GM19193 (cell line): ENCODE measurements at regions not wholly inside any gene's neighbourhood (a gene's known extent, or its start where the extent isn't known, plus 50 kb on each side); places are given as distances from the start of the nearest gene placed in this dataset.

Experiments used
- POLR2A ChIP-seq: IDR thresholded peaks from 4 replicates; pipeline ENCODE4 v1.6.1; 2011; ENCODE audit not compliant: insufficient read depth, insufficient read length; ENCODE audit errors: extremely low read depth

DNA sequence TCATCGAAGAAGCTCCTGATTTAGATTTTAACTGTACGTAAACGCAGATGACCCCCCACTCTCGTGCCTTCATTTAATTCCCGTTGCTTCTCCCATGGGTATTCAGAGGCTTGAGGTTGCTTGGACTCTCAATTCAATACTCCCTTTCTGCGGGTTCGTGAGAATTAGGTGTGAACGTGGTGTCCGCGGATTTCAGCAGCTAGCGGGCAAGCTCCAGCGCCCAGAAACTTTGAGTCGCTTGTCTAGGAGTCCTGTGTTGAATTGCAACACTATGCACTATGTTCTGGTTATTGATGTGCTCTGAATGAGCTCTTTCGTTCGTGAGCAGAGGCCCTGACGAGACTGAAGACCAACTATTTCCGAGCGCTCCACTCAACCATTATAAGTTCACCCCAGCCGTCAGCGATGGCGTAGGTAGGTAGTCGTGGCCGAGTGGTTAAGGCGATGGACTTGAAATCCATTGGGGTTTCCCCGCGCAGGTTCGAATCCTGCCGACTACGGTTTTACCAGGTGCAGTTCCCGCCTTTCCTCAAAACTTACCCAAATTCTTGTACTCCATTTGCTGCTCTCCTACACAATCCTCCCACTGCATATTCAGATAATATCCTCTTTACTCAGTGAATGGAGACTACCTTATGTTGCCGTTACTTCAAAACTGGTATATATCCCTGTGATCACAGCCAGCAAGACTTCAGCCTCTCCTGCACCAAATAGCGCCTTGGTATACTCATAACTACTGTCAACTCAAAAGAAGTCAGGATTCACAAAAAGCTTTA lies 72.6 kb upstream of the ZNF184 start:
- no peak for TF ChIP-seq POLR2A

DNA sequence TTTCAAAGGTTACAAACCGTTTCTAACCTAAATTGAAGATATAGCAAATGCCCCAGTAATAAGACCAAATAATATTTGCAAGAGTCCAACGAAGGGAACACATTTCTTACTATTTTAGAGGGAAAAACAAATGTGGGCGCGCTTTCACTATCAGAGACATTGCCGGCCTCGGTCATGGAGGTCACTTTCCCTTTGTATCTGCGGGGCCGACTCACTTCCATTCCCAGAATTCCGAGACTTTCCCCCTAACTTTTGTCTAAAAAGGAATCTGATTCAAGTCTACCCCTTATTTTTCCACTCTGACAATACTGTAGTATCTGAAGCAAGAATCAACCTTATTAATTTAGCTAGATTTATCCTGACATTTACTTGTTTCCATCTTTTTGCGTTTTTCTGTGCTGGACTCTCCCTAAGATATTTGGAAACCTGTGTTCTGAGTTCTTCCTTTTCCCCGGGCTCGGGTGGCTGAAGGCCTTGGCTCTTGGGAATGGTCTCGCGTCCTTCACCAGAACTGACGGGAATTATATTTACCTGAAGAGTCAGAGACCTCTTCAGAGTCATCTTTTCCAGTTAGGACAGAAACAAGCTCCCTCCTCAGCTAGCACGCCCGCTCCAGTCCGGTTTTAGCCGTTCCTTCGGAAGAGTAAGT lies 71.8 kb upstream of the ZNF184 start:
- TF ChIP-seq POLR2A, result no peak

DNA sequence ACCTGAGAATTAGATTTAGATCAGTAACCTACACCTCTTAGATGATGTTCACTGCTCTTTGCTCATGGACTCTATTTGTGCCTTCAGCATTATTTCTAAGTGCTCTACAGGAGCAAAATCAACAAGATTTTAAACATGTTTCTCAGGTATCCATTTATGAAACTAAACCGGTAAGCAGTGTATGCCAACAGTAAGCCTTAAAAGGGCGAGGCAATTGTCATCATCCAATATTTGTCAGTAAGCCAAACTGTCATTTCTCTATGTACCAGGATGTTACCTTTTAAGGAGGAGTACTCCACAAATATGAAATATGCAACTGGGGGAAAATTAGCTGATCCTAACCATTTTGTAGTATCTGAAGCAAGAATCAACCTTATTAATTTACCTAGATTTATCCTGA lies 69.6 kb upstream of the ZNF184 start:
- TF ChIP-seq POLR2A, result no peak

DNA sequence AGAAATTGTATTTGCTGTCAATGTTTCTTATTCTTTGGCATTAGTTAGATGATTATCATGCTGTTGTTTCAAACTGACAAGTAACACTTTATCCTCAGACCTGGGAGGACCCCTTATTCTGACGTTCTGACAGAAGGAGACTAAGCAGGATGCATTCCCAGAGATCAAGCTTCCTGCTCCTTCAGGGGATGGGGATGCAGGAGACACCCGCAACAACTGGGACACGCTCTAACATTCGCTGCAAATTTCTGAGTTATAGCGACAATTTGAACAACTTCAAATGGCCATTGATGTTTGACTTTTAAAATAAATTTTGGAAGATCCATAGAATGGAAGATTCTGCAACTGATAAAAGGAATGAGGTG lies 69.0 kb upstream of the ZNF184 start:
- TF ChIP-seq POLR2A, result no peak

DNA sequence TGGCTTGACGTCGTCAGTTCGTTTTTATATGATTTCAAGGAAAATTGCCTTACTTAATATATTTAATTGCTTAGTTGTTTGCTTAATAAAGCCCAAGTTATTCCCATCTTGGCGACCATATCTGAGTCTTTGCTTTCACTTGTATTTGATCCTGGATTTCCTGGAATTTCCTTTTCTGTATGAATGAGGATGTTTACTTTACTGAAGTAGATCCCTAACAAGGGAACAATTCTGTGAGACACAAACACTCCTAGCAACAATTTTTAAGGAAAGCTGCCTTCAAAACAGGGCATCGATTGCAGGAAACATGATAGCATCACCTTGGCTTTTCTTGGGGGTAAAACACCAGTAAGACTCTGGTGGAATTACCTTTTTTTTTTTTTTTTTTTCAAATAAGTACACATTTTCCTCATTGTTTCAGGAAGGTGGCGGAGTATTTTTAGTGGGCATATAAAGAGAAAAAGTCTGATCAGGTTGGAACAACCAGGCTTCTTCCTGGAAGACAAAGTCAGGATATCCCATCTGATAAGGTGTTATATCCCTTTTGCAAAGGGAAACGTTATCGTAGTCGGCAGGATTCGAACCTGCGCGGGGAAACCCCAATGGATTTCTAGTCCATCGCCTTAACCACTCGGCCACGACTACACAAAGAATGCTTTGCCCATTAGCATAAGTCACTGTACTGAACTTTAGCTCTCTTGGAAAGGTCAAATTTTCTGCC lies 68.5 kb upstream of the ZNF184 start:
- TF ChIP-seq POLR2A, result no peak

DNA sequence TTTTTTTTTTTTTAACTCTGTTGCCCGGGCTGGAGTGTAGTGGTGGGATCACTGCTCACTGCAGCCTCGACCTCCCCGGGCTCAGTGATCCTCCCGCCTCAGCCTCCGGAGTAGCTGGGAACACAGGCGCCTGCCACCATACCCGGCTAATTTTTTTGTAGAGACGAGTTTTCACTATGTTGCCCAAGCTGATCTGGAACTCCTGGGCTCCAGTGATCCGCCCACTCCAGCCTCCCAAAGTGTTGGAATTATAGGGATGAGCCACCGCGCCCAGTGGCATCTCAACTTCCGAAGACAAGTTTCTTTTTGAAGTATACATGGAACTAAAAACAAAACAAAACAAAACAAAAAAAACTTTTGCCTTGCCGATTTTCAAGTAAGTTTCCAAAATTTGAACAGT lies 66.6 kb upstream of the ZNF184 start:
- TF ChIP-seq POLR2A, result no peak

DNA sequence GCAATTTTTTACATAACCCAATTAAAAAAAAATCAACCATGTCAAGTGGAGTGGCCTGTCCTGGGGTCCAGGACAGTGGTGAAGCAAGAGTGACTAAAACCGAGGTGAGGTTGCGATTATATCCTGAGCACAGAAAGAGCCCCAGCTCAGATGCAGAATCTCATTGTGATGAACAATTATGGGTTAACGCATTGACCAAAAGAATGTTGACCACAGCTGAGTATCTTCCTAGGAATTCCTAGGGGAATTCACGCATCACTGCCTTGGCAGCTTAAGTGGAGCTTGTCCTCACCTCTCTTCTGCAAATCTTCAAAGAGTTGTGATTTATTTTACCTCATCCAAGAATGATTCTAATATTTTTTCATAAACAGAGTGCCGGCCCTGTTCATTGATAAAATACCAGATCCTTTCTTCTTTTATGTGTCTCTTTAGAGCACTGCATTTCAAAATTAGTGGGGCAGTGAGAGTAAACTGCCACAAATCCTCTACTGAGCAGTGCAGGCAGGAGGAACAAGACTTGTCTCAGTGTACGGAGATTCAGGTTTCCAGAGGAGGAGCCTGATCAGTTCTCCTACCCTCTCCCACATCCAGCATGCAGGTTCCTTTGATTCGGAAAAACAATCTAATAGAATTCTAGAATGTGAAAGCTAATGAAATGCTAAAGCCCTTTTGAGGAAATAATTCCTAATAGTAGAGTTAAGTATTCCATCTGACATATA lies 60.1 kb upstream of the ZNF184 start:
- TF ChIP-seq POLR2A, result no peak

DNA sequence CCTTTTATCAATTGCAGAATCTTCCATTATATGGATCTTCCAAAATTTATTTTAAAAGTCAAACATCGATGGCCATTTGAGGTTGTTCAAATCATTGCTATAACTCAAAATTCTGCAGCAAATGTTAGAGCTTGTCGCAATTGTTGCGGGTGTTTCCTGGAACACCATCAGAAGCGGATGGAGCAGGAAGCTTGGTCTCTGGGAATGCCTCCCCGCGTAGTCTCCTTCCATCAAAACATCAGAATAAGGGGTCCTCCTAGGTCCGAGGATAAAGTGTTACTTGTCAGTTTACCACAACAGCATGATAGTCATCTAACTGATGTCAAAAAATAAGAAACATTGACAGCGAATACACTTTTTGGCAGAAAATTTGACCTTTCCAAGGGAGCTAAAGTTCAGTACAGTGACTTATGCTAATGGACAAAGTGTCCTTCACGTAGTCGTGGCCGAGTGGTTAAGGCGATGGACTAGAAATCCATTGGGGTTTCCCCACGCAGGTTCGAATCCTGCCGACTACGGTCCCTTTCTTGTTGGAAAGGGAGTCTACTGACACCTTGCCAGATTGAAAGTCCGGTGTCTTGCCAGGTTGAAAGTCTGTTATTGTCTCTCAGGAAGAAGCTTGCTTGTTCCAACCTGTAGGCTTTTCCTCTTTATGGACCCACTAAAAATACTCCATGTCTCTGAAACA lies 59.0 kb upstream of the ZNF184 start:
- TF ChIP-seq POLR2A, result no peak

DNA sequence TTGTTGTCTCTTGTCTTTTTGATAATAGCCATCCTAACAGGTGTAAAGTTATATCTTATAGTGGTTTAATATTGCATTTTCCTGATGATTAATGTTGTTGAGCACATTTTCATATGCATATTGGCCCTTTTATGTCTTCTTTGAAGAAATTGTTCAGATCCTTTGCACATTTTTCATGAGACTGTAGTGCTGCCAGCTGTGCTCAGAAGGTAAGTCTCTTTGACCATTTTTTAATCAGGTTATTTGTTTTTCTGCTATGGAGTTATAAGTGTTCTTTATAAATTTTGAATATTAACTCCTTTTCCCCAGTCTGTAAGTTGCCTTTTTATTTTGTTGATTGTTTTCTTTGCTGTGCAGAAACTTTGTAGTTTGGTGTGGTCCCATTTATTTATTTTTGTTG lies 55.8 kb upstream of the ZNF184 start:
- TF ChIP-seq POLR2A, result no peak
